Kidney glomerular epithelial cell (primary cell): ENCODE measurements at regions not wholly inside any gene's neighbourhood (a gene's known extent, or its start where the extent isn't known, plus 50 kb on each side); places are given as distances from the start of the nearest gene placed in this dataset.
"Not testable (repeated sequence)": the region's sequence is repeated elsewhere in the genome, so short reads cannot be mapped to it uniquely, and the experiment has no call there.

ENCODE experiments used
- DNase-seq: peaks from one replicate; lab custom pipeline; 2025; lab: John Stamatoyannopoulos, UW

DNA sequence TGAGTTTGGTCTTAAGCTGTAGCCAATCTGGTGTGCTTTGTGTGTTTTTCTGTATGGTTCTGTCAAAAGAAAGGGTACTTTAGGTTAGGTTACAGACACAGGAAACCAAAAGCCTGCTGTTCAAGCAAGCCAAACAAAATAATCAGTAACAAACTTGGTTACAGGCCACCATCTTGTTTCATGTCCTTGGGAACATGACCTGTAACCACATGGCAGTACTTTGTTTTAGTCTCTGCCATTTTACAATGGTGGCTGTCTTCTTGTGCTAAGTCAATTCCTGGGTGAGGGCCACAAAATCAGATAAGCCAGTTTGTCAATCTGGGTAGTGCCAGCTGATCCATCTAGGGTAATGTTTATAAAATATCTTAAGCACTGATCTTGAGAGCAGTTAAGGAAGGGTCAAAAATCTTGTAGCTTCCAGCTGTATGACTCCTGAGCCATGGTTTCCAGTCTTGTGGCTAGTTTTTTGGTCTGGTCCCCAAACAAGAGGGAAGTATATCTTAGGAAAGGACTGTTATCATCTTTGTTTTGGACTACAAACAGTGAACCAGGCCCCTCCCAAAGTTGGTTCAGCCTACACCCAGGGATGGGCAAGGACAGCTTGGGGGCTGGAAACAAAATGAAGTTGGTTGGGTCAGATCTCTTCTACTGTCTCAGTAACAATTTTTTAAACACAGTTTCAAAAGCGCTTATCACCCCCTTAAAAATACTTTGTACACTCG, 90.0 kb downstream of the IGLL5 start:
- no peak for DNase-seq

GRCh38 chr22:22978637-22979036, 91.0 kb downstream of the IGLL5 start:
- DNase-seq = no peak

DNA sequence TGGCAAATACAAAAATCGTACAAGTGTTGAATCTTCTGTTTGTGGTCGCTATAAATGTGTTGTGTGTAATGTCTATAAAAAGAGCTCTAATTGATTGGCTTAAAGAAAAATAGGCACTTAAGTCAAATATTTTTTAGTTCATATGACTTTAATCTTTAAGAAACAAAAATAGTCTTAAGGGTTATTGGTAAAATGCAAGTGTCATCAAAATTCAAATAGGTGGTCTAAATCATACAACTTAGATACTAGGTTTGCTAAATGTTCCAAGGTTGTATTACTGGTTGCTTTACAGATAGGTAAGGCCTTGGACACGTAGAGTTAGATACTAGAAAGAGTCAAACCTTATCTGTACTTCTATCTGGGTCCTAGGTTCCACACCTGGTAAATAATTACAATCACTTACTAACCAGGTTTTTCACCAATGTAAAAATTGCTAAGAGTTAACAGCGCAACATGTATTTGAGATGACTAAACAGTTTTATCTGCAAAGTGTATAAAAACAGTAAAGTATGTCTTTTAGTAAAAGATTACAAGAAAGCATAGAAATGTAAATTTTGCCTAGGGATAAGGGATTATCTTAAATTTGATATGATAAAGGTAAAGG, 91.1 kb upstream of the GNAZ start:
- no peak for DNase-seq

DNA sequence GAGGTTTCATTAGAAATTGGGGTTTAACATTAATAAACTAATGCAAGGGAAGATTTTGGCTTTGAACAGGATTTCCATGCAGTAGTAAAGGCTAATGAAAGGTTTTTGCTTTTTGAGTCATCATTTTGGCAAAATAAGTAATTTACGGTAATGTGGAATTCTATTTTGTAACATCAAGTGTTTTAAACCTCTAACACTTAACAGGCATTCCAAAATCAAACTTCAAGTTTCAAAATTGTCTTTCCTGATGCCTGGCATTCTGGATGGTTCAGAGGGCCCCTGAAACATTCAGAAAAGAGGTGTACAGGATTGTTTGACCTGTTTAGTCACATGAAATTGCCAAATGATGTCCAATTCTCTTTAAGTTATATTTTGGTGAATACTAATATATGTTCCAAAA, 90.4 kb upstream of the GNAZ start:
- DNase-seq = no peak

DNA sequence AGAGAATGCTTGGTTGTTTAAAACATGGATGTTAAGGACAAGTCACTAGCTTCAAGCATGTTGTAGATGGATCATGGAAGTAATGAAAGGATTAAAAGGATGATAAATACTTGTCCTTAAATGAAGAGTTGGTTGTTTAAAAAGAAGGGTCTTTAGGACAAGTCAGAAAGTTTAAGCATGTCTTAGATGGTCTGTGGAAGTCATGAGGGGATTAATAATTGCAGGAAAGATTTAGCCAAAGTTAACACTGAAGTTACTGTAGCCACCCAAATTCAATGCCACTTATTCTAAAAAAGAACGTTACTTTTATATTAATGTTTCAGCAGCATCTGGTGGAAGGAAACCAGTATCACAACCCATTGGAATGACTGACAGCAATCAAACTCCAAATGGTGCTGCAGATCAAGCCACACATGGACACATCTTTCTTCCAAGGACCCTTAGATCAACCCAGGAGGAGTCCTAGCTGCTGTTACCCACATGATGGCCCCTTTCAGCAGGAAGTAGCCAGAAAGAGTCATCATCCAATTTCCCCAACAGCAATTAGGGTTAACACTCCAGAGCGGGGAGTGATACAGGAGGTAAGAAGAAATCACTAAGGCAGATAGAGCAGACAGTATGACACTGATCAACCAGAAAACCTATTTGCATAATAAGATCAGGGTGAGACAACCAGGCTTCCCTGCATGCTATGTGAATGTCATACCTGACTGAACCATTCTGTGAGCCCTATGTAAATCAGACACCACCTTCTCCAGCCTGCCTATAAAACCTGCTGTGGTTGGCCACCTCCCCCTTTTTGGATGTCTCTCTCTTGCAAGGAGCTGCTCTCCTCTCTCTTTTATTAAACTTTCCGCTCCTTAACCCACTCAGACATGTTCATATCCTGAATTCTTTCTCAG, 88.4 kb upstream of the GNAZ start:
- no peak for DNase-seq

DNA sequence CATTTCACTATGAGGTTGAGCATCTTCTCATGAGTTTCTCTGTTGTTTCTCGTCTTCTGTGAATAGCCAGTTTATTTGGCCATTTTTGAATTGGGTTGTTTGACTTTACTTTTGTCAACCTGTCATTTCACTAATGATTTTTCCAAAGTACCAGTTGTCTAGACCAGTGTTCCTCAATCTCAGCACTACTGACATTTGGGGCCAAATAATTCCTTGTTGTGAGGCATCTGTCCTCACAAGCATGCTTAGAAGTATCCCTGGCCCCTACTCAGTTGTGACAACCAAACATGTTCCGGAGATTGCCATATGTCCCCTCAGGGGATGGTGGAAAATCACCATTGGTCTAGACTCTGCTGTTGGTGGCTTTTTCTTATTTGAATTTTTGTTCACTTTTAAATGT, 87.7 kb upstream of the GNAZ start:
- no peak for DNase-seq

GRCh38 chr22:22983123-22983522, 87.2 kb upstream of the GNAZ start:
- DNase-seq = no peak

DNA sequence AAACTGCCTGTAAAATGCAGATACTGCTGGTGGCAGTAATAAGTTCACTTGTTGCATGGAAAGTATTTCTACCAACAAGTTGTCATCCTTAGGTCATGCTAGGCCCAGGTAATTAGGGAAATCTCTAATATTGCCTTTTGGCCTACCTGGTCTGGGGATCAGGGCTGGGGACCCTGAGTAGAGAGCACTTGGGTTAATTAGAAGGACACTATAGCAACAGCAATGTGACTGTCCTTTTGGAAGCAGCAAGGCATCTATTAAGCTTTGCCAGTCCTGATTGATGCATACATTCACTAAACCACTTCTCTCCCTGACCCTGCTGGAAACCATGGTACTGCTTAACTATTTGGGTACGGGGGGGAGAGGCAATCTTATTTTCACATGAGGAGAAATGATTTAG, 86.5 kb upstream of the GNAZ start:
- DNase-seq = no peak

DNA sequence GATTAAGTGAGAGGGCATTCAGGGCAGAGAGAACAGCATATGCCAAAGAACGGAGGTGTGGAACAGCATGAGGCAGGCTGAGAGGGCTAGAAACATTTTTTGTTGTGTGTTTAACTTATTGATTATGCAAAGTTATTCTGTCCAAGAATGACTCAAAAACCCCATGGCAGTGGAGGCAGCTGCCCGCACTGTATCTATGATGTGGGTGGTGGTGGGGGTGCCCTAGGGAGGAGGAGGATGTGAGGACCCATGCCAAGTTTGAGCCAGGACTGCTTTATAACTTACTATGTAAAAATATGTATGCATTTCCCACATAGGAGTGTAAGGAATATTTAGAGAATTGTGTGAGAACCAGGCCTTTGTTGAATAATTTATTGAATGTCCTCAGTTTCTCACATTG, 85.4 kb upstream of the GNAZ start:
- no peak for DNase-seq

DNA sequence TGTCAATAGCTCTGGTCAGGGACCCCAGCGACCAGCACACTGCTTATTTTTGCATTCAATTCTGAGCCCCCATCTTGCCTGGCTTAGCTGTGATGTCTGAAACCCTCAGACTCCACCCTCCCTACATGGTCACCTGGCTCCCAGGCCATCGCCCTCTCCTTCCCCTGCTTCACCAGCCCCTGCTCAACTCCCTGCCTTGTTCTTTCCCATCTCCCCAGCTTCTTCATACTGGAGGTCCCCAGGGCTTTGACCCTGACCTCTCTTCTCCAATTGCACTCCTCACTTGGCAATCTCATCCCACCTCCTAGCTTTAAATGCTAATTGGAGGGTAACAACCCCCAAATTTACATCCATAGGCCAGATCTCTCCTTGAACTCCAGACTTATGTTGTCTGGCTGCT, 84.3 kb upstream of the GNAZ start:
- DNase-seq = no peak

DNA sequence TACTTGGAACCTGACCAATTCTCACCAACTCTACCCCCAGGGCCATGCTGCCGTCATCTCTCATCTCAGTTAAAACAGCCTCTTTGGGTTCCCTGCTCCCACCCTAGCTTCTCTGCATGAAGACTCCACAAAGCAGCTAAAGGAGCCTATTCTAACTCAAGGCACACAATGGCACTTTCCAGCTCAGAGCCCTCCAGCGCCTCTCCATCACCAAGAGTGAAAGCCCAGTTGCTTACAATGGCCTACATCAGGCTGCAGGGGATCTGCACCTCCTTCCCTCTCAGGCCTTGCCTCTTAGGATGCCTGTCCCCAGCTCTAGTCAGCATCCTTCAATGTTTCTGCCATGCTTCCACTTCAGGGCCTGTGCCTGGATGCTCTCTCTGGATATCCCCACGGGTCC, 83.7 kb upstream of the GNAZ start:
- DNase-seq = no peak

- no peak for DNase-seq
These were observed 82.2 kb upstream of the GNAZ start for GRCh38 chr22:22988150-22988549.

GRCh38 chr22:22988785-22989184, 81.5 kb upstream of the GNAZ start:
- no peak for DNase-seq

- DNase-seq = no peak
These were observed 80.5 kb upstream of the GNAZ start for GRCh38 chr22:22989856-22990255.

DNA sequence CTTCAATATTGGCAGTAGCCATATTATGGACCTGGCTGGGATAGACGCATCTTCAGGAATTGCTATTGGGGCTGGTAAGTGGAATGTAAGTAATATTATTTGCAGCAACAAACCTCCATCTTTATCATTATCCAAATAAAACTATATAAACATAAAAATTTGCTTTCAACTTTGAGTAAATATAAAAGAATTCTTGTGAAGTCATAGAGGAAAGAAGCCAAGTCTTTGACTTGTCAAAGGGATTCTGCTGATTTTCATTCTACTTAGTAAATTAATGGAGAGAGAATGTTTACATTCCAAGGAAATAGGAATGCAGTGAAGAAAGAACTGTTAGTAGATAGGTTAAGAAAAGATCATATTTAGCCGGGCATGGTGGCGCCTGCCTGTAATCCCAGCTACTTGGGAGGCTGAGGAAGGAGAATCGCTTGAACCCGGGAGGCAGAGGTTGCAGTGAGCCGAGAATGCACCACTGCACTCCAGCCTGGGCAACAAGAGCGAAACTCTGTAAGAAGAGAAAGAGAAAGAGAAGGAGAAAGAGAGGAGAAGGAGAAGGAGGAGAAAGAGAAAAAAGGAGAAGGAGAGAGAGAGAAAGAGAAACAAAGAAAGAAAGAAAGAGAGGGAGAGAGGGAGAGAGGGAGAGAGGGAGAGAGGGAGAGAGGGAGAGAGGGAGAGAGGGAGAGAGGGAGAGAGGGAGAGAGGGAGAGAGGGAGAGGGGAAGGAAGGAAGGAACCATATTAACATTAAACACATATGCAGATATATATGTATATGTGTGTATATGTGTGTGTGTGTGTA, 79.4 kb upstream of the GNAZ start:
- not testable (repeated sequence) for DNase-seq

GRCh38 chr22:22992474-22992873, 77.8 kb upstream of the GNAZ start:
- DNase-seq = no peak

GRCh38 chr22:22993184-22993583, 77.1 kb upstream of the GNAZ start:
- no peak for DNase-seq

DNA sequence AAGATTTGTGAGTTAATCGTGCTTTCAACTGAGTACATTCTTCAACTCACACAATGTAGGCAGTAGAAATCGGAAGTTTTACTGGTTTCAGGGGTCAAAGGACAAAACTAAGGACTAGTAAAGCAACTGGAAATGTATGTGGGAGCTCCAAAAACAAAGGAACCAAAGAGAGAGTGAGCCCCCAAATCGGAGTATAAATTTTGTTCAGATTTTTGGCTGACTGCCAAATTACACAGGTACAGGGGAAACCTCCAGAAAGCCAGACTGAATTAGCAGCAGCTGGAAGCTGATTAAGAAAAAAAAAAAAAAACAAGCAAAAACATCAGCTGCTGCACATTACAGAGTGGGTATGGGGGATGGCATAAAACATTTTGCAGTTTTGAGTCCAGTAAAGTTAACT, 75.2 kb upstream of the GNAZ start:
- no peak for DNase-seq

GRCh38 chr22:22996511-22997261, 73.6 kb upstream of the GNAZ start:
- no peak for DNase-seq

DNA sequence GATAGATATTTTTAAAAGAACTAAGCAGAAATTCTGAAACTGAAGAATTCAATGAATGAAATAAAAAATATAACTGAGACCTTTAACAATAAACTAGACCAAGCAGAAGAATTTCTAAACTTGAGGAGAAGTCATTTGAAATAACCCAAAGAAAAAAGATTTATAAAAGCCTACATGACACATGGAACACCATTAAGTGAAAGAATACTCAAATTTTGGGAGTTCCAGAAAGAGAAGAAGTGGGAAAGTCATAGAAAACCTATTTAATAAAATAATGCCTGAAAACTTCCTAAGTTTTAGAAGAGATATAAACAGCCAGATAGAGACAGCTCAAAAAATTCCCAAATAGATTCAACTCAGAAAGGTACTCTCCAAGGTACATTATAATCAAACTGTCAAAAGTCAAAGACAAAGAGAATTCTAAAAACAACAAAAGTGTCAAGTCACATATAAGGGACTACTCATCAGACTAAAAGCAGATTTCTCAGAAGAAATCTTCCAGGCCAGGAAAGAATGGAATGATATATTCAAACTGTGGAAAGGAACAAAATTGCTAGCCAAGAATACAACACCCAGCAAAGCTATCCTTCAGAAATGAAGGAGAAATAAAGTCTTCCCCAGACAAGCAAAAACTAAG, 72.9 kb upstream of the GNAZ start:
- DNase-seq = no peak

DNA sequence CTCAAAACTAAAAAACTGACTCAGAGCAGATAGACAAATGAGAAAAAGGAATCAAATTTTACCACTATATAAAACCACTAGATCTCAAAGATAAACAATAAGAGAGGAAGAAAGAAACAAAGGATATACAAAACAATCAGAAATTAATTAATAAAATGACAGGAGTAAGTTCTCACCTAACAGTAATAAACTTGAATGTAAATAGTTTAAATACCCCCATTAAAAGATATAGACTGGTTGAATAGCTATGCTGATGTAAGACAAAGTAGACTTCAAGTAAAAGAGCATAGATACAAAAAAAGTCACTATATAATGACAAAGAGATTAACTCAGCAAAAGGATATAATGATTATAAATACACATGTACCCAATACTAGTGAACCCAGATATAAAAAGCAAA, 72.3 kb upstream of the GNAZ start:
- DNase-seq = no peak
